Tibial nerve (tissue), 4 donors: ENCODE measurements at regions not wholly inside any gene's neighbourhood (a gene's known extent, or its start where the extent isn't known, plus 50 kb on each side); places are given as distances from the start of the nearest gene placed in this dataset.

Experiments used
- CTCF ChIP-seq, 5 experiments: fragments of 200-600 bp in 3 of 5; fragments of 450-650 bp in 2 of 5; sonication (generic) in 3 of 5; IDR thresholded peaks; one replicate each; pipeline ENCODE4 v1.5.1; 2016 to 2019; ENCODE audit warnings: antibody characterized with exemption in 5 of 5, mild to moderate bottlenecking in 3 of 5, moderate library complexity in 2 of 5
- EP300 ChIP-seq, 2 donors: sonication (generic); formaldehyde crosslinking; IDR thresholded peaks; one replicate each; pipeline ENCODE4 v1.6.1; 2017; ENCODE audit warnings: antibody characterized with exemption in 2 of 2, mild to moderate bottlenecking in 1 of 2
- POLR2A ChIP-seq, 2 donors: fragments of 450-650 bp; IDR thresholded peaks; one replicate each; pipeline ENCODE4 v1.6.1; 2017; ENCODE audit warnings: antibody characterized with exemption in 2 of 2, mild to moderate bottlenecking in 2 of 2, moderate library complexity in 2 of 2

- TF ChIP-seq CTCF (IDR thresholded peaks at IDR 0.05), result no peak
- no peak for TF ChIP-seq EP300 (IDR thresholded peaks at IDR 0.05)
- no peak for TF ChIP-seq POLR2A (IDR thresholded peaks at IDR 0.05)
Observed at GRCh38 chr2:151174127-151174526, 87.5 kb downstream of the RBM43 start.
